ENCODE measurements at regions not wholly inside any gene's neighbourhood (a gene's known extent, or its start where the extent isn't known, plus 50 kb on each side); places are given as distances from the start of the nearest gene placed in this dataset.

DNA sequence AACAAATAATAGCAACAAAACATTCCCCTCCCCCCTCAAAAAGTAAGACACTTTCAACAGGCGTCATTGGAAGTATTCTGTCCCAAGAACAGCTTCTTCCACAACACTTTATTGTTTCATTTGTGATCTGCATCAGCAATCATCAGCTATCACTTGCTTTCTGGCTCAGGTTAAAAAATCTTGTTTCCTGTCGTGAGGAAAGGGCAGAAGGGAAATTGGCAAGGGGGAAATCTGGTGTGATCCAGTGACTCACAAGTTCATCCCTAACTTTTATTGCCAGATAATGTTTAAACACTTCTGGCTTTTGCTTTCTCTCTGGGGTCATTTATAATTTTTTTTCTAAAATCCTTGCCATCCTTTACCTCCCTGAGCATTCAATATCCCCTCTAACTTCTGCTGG lies 247.4 kb upstream of the GIMD1 start:
- H2AFZ ChIP-seq (ENCODE audit: insufficient read depth, low read length, poor library complexity), result no peak overlapping the region
- H4K12ac ChIP-seq (ENCODE audit: low read depth, low read length), result no peak overlapping the region

DNA sequence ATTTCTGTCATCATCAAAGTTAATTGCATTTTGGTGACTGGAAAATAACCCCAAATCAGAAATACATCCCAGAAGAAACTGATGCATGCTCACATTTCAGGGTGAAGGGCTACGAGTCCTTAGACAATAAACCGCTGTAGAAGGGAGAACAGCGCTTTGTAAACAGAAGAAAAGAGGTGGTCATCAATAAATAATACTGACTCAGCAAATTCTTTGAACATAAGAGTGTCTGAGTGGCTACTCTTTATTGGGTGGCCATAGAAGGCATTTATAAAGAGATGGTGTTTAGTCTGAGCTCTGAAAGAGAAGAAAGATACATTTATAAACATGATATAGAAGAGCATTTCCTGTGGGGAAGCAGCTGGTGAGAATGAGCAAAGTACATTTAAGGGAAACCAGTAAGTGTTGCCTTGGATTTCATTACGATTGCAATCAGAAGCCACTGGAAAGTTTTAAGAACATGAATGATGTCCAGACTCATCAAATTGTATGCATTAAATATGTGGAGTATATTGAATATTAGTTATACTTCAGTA lies 246.9 kb upstream of the GIMD1 start:
- Histone ChIP-seq H2BK120ac (ENCODE audit: insufficient read depth, low read length, poor library complexity) (no peak overlapping the region), H3K4me3 (ENCODE audit: low read depth, low read length) (no peak overlapping the region), H3K27ac (ENCODE audit: low read depth, low read length) (no peak overlapping the region), H3K4me1 (ENCODE audit: control insufficient read depth in 1 of 2, insufficient read depth in 2 of 2, low read length in 2 of 2) (no peaks in the 10 kb centered on the region), H3K14ac (ENCODE audit: low read length) (no peak overlapping the region), H2AK5ac (ENCODE audit: low read length) (no peak overlapping the region), H2BK12ac (ENCODE audit: low read length) (no peak overlapping the region), H3K9ac (ENCODE audit: low read length) (no peak overlapping the region), H2BK5ac (ENCODE audit: low read depth, low read length, poor library complexity) (no peak overlapping the region), H4K91ac (ENCODE audit: low read depth, low read length) (no peak overlapping the region), H3K79me2 (ENCODE audit: control insufficient read depth, insufficient read depth, low read length, poor library complexity) (no peaks in the 10 kb centered on the region), H3K23ac (ENCODE audit: low read length) (no peak overlapping the region), H4K12ac (ENCODE audit: low read depth, low read length) (no peak overlapping the region), H4K8ac (ENCODE audit: low read depth, low read length) (no peak overlapping the region), H3K18ac (ENCODE audit: low read length) (no peak overlapping the region), H3K4ac (ENCODE audit: low read depth, low read length) (no peak overlapping the region), H3K36me3 (ENCODE audit: control insufficient read depth in 1 of 2, insufficient read depth in 2 of 2, low read length in 2 of 2) (no peaks in the 10 kb centered on the region), H3K79me1 (ENCODE audit: low read length) (no peaks in the 10 kb centered on the region), H2AFZ (ENCODE audit: insufficient read depth, low read length, poor library complexity) (no peak overlapping the region), H3K4me2 (ENCODE audit: low read length) (no peak overlapping the region), H3K9me3 (ENCODE audit: insufficient read depth, low read depth, low read length) (no peaks in the 10 kb centered on the region), H3K27me3 (ENCODE audit: insufficient read depth, low read length) (no peaks in the 10 kb centered on the region)
- no peak for DNase-seq
- whole genome bisulfite sequencing (ENCODE audit: extremely low coverage, insufficient coverage, insufficient read length), result no CpG with 5 or more reads among the region's 4 CpGs

More for the DNA sequence above, 247.4 kb upstream of the GIMD1 start:
- Histone ChIP-seq H2BK5ac (ENCODE audit: low read depth, low read length, poor library complexity) (no peak overlapping the region), H3K4me3 (ENCODE audit: low read depth, low read length) (no peak overlapping the region), H3K9me3 (ENCODE audit: insufficient read depth, low read depth, low read length) (no peaks in the 10 kb centered on the region), H2BK12ac (ENCODE audit: low read length) (no peak overlapping the region), H3K4me1 (ENCODE audit: control insufficient read depth in 1 of 2, insufficient read depth in 2 of 2, low read length in 2 of 2) (no peaks in the 10 kb centered on the region), H3K79me2 (ENCODE audit: control insufficient read depth, insufficient read depth, low read length, poor library complexity) (no peaks in the 10 kb centered on the region), H3K27ac (ENCODE audit: low read depth, low read length) (no peak overlapping the region), H4K8ac (ENCODE audit: low read depth, low read length) (no peak overlapping the region), H3K4ac (ENCODE audit: low read depth, low read length) (no peak overlapping the region), H2BK120ac (ENCODE audit: insufficient read depth, low read length, poor library complexity) (no peak overlapping the region), H3K36me3 (ENCODE audit: control insufficient read depth in 1 of 2, insufficient read depth in 2 of 2, low read length in 2 of 2) (no peaks in the 10 kb centered on the region), H3K79me1 (ENCODE audit: low read length) (no peaks in the 10 kb centered on the region), H3K9ac (ENCODE audit: low read length) (no peak overlapping the region), H3K14ac (ENCODE audit: low read length) (no peak overlapping the region), H4K91ac (ENCODE audit: low read depth, low read length) (no peak overlapping the region), H2AK5ac (ENCODE audit: low read length) (no peak overlapping the region), H3K4me2 (ENCODE audit: low read length) (no peak overlapping the region), H3K27me3 (ENCODE audit: insufficient read depth, low read length) (no peaks in the 10 kb centered on the region), H3K23ac (ENCODE audit: low read length) (no peak overlapping the region), H3K18ac (ENCODE audit: low read length) (no peak overlapping the region)
- WGBS (ENCODE audit: extremely low coverage, insufficient coverage, insufficient read length), result no CpG with 5 or more reads among the region's 2 CpGs
- no peak for DNase-seq

DNA sequence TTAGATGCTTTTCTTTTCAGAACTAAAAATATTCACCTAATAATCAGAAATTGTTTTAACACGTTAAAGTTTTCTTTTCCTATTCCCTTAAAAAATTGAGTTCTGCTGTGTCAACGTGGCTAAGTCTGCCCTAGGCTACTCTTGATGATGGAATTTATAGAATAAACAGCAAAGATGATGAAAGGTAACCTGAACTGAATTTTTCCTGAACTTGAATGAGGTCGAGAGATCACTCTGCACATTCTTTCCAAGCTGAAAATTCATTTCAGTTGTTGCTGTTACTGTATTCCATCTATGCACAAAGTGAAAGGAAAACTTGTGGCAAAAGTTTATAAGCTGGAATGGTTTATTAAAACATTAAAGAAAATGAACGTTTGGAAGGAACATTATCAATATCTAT lies 245.9 kb upstream of the GIMD1 start:
- Histone ChIP-seq H2BK12ac (ENCODE audit: low read length) (no peak overlapping the region), H2BK5ac (ENCODE audit: low read depth, low read length, poor library complexity) (no peak overlapping the region), H3K36me3 (ENCODE audit: control insufficient read depth in 1 of 2, insufficient read depth in 2 of 2, low read length in 2 of 2) (no peaks in the 10 kb centered on the region), H4K8ac (ENCODE audit: low read depth, low read length) (no peak overlapping the region), H3K79me2 (ENCODE audit: control insufficient read depth, insufficient read depth, low read length, poor library complexity) (no peaks in the 10 kb centered on the region), H3K9me3 (ENCODE audit: insufficient read depth, low read depth, low read length) (no peaks in the 10 kb centered on the region), H3K4ac (ENCODE audit: low read depth, low read length) (no peak overlapping the region), H2AFZ (ENCODE audit: insufficient read depth, low read length, poor library complexity) (no peak overlapping the region), H3K79me1 (ENCODE audit: low read length) (no peaks in the 10 kb centered on the region), H3K27me3 (ENCODE audit: insufficient read depth, low read length) (no peaks in the 10 kb centered on the region), H2BK120ac (ENCODE audit: insufficient read depth, low read length, poor library complexity) (no peak overlapping the region), H4K12ac (ENCODE audit: low read depth, low read length) (no peak overlapping the region), H2AK5ac (ENCODE audit: low read length) (no peak overlapping the region), H3K14ac (ENCODE audit: low read length) (no peak overlapping the region), H3K4me1 (ENCODE audit: control insufficient read depth in 1 of 2, insufficient read depth in 2 of 2, low read length in 2 of 2) (no peaks in the 10 kb centered on the region), H3K23ac (ENCODE audit: low read length) (no peak overlapping the region), H3K4me2 (ENCODE audit: low read length) (no peak overlapping the region), H3K18ac (ENCODE audit: low read length) (no peak overlapping the region), H3K27ac (ENCODE audit: low read depth, low read length) (no peak overlapping the region), H3K4me3 (ENCODE audit: low read depth, low read length) (no peak overlapping the region), H3K9ac (ENCODE audit: low read length) (no peak overlapping the region), H4K91ac (ENCODE audit: low read depth, low read length) (no peak overlapping the region)
- no CpG with 5 or more reads among the region's 4 CpGs for WGBS (ENCODE audit: extremely low coverage, insufficient coverage, insufficient read length)
- no peak for DNase-seq

DNA sequence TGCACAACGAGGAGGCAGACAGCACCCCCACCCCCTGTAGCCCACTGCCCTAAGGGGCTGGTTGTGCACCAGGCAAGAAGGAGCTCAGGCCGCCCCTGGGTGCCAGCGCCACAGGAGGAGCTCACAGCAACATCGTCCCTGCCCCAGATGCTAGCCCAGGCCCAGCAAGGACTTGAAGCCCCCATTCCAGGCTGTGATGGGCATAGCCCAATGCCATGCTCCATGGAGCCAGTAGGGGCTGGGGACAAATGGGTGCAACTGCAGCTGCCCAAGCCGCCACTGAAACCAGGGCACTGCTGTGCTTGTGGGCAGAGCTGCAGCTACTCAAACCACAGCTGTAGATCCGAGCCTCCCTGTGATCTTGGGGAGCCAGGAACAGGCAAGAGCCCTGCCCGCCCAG lies 241.3 kb upstream of the GIMD1 start:
- Histone ChIP-seq H3K14ac (ENCODE audit: low read length) (no peak overlapping the region), H3K4ac (ENCODE audit: low read depth, low read length) (no peak overlapping the region), H3K23ac (ENCODE audit: low read length) (no peak overlapping the region), H4K12ac (ENCODE audit: low read depth, low read length) (no peak overlapping the region), H3K4me2 (ENCODE audit: low read length) (no peak overlapping the region), H3K79me1 (ENCODE audit: low read length) (no peaks in the 10 kb centered on the region), H2AK5ac (ENCODE audit: low read length) (no peak overlapping the region), H2BK12ac (ENCODE audit: low read length) (no peak overlapping the region), H3K27ac (ENCODE audit: low read depth, low read length) (no peak overlapping the region), H3K9ac (ENCODE audit: low read length) (no peak overlapping the region), H2BK120ac (ENCODE audit: insufficient read depth, low read length, poor library complexity) (no peak overlapping the region), H3K27me3 (ENCODE audit: insufficient read depth, low read length) (no peaks in the 10 kb centered on the region), H3K9me3 (ENCODE audit: insufficient read depth, low read depth, low read length) (no peaks in the 10 kb centered on the region), H2BK5ac (ENCODE audit: low read depth, low read length, poor library complexity) (no peak overlapping the region), H4K91ac (ENCODE audit: low read depth, low read length) (no peak overlapping the region), H2AFZ (ENCODE audit: insufficient read depth, low read length, poor library complexity) (no peak overlapping the region), H4K8ac (ENCODE audit: low read depth, low read length) (no peak overlapping the region), H3K18ac (ENCODE audit: low read length) (no peak overlapping the region), H3K36me3 (ENCODE audit: control insufficient read depth in 1 of 2, insufficient read depth in 2 of 2, low read length in 2 of 2) (no peaks in the 10 kb centered on the region), H3K79me2 (ENCODE audit: control insufficient read depth, insufficient read depth, low read length, poor library complexity) (no peaks in the 10 kb centered on the region), H3K4me3 (ENCODE audit: low read depth, low read length) (no peak overlapping the region), H3K4me1 (ENCODE audit: control insufficient read depth in 1 of 2, insufficient read depth in 2 of 2, low read length in 2 of 2) (no peaks in the 10 kb centered on the region)
- no CpG with 5 or more reads among the region's 7 CpGs for WGBS (ENCODE audit: extremely low coverage, insufficient coverage, insufficient read length)
- DNase-seq, result no peak

Measured in trophoblast cell (in vitro differentiated cells and primary cell).